Smooth muscle cell (in vitro differentiated cells): ENCODE measurements at regions not wholly inside any gene's neighbourhood (a gene's known extent, or its start where the extent isn't known, plus 50 kb on each side); places are given as distances from the start of the nearest gene placed in this dataset.

Source experiments
- DNase-seq: peaks from one replicate; lab custom pipeline; 2025; ENCODE audit not compliant: unreplicated experiment; lab: John Stamatoyannopoulos, UW
- H2AFZ ChIP-seq: fragments of 200-600 bp; sonication (generic); 2 replicates; pipeline ENCODE4 v1.6.0; 2016; ENCODE audit warnings: antibody characterized with exemption, low read depth, mild to moderate bottlenecking
- H3F3A ChIP-seq: fragments of 200-600 bp; sonication (generic); 2 replicates; pipeline ENCODE4 v1.6.0; 2017; ENCODE audit warnings: antibody characterized with exemption, low read depth
- H3K27ac ChIP-seq: fragments of 200-600 bp; sonication (generic); 2 replicates; pipeline ENCODE4 v1.5.1; 2016; ENCODE audit warnings: low read depth, mild to moderate bottlenecking
- H3K27me3 ChIP-seq: fragments of 200-600 bp; sonication (generic); 2 replicates; pipeline ENCODE4 v1.6.1; 2016; ENCODE audit warnings: low read depth, mild to moderate bottlenecking
- H3K36me3 ChIP-seq: fragments of 200-600 bp; sonication (generic); 2 replicates; pipeline ENCODE4 v1.5.1; 2016; ENCODE audit warnings: low read depth
- H3K4me1 ChIP-seq: fragments of 200-600 bp; sonication (generic); 2 replicates; pipeline ENCODE4 v1.5.1; 2016; ENCODE audit warnings: low read depth
- H3K4me2 ChIP-seq: fragments of 200-600 bp; sonication (generic); 2 replicates; pipeline ENCODE4 v1.6.0; 2016; ENCODE audit warnings: mild to moderate bottlenecking
- H3K4me3 ChIP-seq: fragments of 200-600 bp; sonication (generic); 2 replicates; pipeline ENCODE4 v1.5.1; 2016; ENCODE audit warnings: mild to moderate bottlenecking
- H3K79me2 ChIP-seq: fragments of 200-600 bp; sonication (generic); 2 replicates; pipeline ENCODE4 v1.6.0; 2016; ENCODE audit warnings: low read depth, mild to moderate bottlenecking
- H3K9ac ChIP-seq: fragments of 200-600 bp; sonication (generic); 2 replicates; pipeline ENCODE4 v1.6.0; 2016; ENCODE audit warnings: low read depth
- H3K9me3 ChIP-seq: fragments of 200-600 bp; sonication (generic); replicated peaks from 2 replicates; pipeline ENCODE4 v1.5.1; 2016; ENCODE audit warnings: low read depth
- H4K20me1 ChIP-seq: fragments of 200-600 bp; sonication (generic); 2 replicates; pipeline ENCODE4 v1.6.0; 2016; ENCODE audit warnings: low read depth
- CTCF ChIP-seq: fragments of 200-600 bp; sonication (generic); IDR thresholded peaks from 2 replicates; pipeline ENCODE4 v1.5.1; 2017; ENCODE audit warnings: borderline replicate concordance, mild to moderate bottlenecking, antibody characterized with exemption; ENCODE audit not compliant: insufficient read depth, poor library complexity, severe bottlenecking
- WGBS: methylation state at CpG from one replicate; pipeline ENCODE4 v1.1.7; 2016; ENCODE audit warnings: low lambda C conversion rate; 5-methylcytosine and 5-hydroxymethylcytosine counted together

- TF ChIP-seq CTCF, result no peak
- H3K4me3 ChIP-seq, result no peak overlapping the region
- H3F3A ChIP-seq, result no peaks in the 10 kb centered on the region
- no peak overlapping the region for H3K9ac ChIP-seq
- H3K36me3 ChIP-seq, result no peaks in the 10 kb centered on the region
- H3K27me3 ChIP-seq, result no peaks in the 10 kb centered on the region
- 85% methylated on average over 4 of the region's 4 CpGs for WGBS
- no peaks in the 10 kb centered on the region for H3K4me1 ChIP-seq
- no peak overlapping the region for H2AFZ ChIP-seq
- no peak for DNase-seq
- no peaks in the 10 kb centered on the region for H3K79me2 ChIP-seq
- H3K27ac ChIP-seq, result no peak overlapping the region
- H4K20me1 ChIP-seq, result no peaks in the 10 kb centered on the region
- H3K4me2 ChIP-seq, result no peak overlapping the region
- H3K9me3 ChIP-seq, result no peaks in the 10 kb centered on the region
Observed at GRCh38 chr3:16084887-16085286, 89.6 kb upstream of the GALNT15 start.

- H3K4me1 ChIP-seq, result no peaks in the 10 kb centered on the region
- H2AFZ ChIP-seq, result no peak overlapping the region
- 66% methylated on average over 4 of the region's 4 CpGs for WGBS
- no peaks in the 10 kb centered on the region for H3K36me3 ChIP-seq
- TF ChIP-seq CTCF, result no peak
- no peak overlapping the region for H3K4me2 ChIP-seq
- no peak overlapping the region for H3K4me3 ChIP-seq
- H3K79me2 ChIP-seq, result no peaks in the 10 kb centered on the region
- no peak for DNase-seq
- no peaks in the 10 kb centered on the region for H4K20me1 ChIP-seq
- H3K9me3 ChIP-seq, result no peaks in the 10 kb centered on the region
- H3K27me3 ChIP-seq, result no peaks in the 10 kb centered on the region
- no peaks in the 10 kb centered on the region for H3F3A ChIP-seq
- no peak overlapping the region for H3K27ac ChIP-seq
- no peak overlapping the region for H3K9ac ChIP-seq
Observed at GRCh38 chr3:16085410-16085809, 89.1 kb upstream of the GALNT15 start.

DNA sequence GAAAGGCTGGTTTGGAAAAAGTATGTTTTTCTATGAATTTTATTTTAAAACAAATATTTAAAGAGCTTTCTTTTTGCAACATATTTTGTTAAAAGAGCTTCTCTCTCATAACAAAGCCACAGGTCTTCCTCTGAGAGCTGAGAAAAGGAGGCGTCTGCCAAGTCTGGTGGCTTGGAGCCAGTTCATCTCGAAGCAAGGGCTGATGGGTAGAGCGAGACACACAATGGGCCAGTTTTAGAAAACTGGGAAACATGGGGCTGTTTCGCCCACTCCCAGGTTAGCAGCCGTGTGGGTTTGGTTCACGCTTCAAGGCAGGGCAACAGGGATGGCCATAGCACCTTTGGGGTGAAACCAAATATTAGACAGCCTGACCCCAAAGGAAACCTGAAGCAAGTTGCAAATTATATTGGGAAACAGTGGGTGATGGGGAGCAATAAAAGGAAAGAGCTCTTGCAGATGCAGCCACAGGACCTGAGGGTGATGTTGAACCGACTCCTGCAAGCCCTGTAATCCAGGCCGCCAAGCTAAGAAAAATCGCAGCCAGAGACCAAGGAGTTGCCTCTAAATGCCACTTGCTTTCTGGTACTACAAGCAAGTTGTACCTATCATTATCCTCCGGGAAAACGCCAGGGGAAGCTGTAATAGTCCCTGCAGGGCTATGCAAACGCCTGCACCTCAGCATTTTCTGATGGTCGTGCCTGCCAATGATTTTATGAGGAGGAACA lies 88.4 kb upstream of the GALNT15 start:
- Histone ChIP-seq H3K4me2 (no peak overlapping the region), H3K27ac (no peak overlapping the region)

More for the DNA sequence above, 88.4 kb upstream of the GALNT15 start:
- Histone ChIP-seq H3K79me2 (no peaks in the 10 kb centered on the region), H3K27me3 (no peaks in the 10 kb centered on the region), H2AFZ (no peak overlapping the region), H3F3A (no peaks in the 10 kb centered on the region), H3K36me3 (no peaks in the 10 kb centered on the region), H4K20me1 (no peaks in the 10 kb centered on the region), H3K4me1 (no peaks in the 10 kb centered on the region), H3K4me3 (no peak overlapping the region), H3K9me3 (no peaks in the 10 kb centered on the region), H3K9ac (no peak overlapping the region)
- 93% methylated on average over 13 of the region's 13 CpGs for WGBS
- DNase-seq, result no peak
- TF ChIP-seq CTCF, result no peak
